DOHH2 (cell line): ENCODE measurements at regions not wholly inside any gene's neighbourhood (a gene's known extent, or its start where the extent isn't known, plus 50 kb on each side); places are given as distances from the start of the nearest gene placed in this dataset.

Source experiments
- H3F3A ChIP-seq: fragments of 200-600 bp; sonication (generic), shearing (Covaris generic); 2 replicates; pipeline ENCODE4 v1.6.0; 2016; ENCODE audit warnings: antibody characterized with exemption, mild to moderate bottlenecking; ENCODE audit not compliant: control insufficient read depth, insufficient read depth
- H3K27ac ChIP-seq: fragments of 200-600 bp; sonication (generic); 2 replicates; pipeline ENCODE4 v1.5.1; 2014; ENCODE audit warnings: low read depth, mild to moderate bottlenecking, low read length, moderate library complexity
- H3K27me3 ChIP-seq: fragments of 200-600 bp; sonication (generic); 2 replicates; pipeline ENCODE4 v1.6.1; 2014; ENCODE audit warnings: mild to moderate bottlenecking, low read length, mixed read lengths; ENCODE audit not compliant: control insufficient read depth
- H3K36me3 ChIP-seq: fragments of 200-600 bp; sonication (generic); 2 replicates; pipeline ENCODE4 v1.6.1; 2014; ENCODE audit warnings: mild to moderate bottlenecking, low read length, moderate library complexity, mixed read lengths; ENCODE audit not compliant: control insufficient read depth
- H3K4me1 ChIP-seq: fragments of 200-600 bp; sonication (generic); 2 replicates; pipeline ENCODE4 v1.6.1; 2014; ENCODE audit warnings: mild to moderate bottlenecking, low read length, mixed read lengths; ENCODE audit not compliant: control insufficient read depth
- H3K4me2 ChIP-seq: fragments of 200-600 bp; sonication (generic); 2 replicates; pipeline ENCODE4 v1.6.0; 2014; ENCODE audit warnings: mild to moderate bottlenecking, low read length, moderate library complexity
- H3K4me3 ChIP-seq: fragments of 200-600 bp; sonication (generic); 2 replicates; pipeline ENCODE4 v1.5.1; 2014; ENCODE audit warnings: mild to moderate bottlenecking, low read length, mixed read lengths
- H3K79me2 ChIP-seq: fragments of 200-600 bp; sonication (generic); 2 replicates; pipeline ENCODE4 v1.6.1; 2014; ENCODE audit warnings: mild to moderate bottlenecking, low read length, mixed read lengths; ENCODE audit not compliant: control insufficient read depth
- H3K9me2 ChIP-seq: fragments of 200-600 bp; sonication (generic); replicated peaks from 2 replicates; pipeline ENCODE4 v1.6.1; 2014; ENCODE audit warnings: mild to moderate bottlenecking, low read length, mixed read lengths; ENCODE audit not compliant: control insufficient read depth
- H3K9me3 ChIP-seq: fragments of 200-600 bp; sonication (generic); 2 replicates; pipeline ENCODE4 v1.6.1; 2014; ENCODE audit warnings: antibody characterized with exemption, low read length, mixed read lengths; ENCODE audit not compliant: control insufficient read depth, insufficient read depth
- H4K20me1 ChIP-seq: fragments of 200-600 bp; sonication (generic); 2 replicates; pipeline ENCODE4 v1.6.0; 2014; ENCODE audit warnings: low read depth, mild to moderate bottlenecking, antibody characterized with exemption, low read length, moderate library complexity; ENCODE audit not compliant: control insufficient read depth, insufficient read depth
- EZH2phosphoT487 ChIP-seq: fragments of 200-600 bp; sonication (generic); IDR thresholded peaks from 2 replicates; pipeline ENCODE4 v1.6.1; 2017; ENCODE audit warnings: borderline replicate concordance, mild to moderate bottlenecking, antibody characterized with exemption, low read length, moderate library complexity, mixed read lengths
- TF ChIP-seq, protein P1 (sequence below): fragments of 200-600 bp; sonication (generic); IDR thresholded peaks from one replicate; pipeline ENCODE4 v1.5.1; 2014; ENCODE audit warnings: antibody characterized with exemption, mild to moderate bottlenecking, low read depth, low read length; ENCODE audit not compliant: poor library complexity, severe bottlenecking

- Histone ChIP-seq H3K9me2 (no peaks in the 10 kb centered on the region), H4K20me1 (no peaks in the 10 kb centered on the region), H3K27ac (no peak overlapping the region), H3K4me3 (no peak overlapping the region), H3K27me3 (peaks cover 7% of the 10 kb centered on the region), H3K9me3 (no peaks in the 10 kb centered on the region), H3K4me2 (no peak overlapping the region), H3K4me1 (no peaks in the 10 kb centered on the region), H3K79me2 (no peaks in the 10 kb centered on the region), H3K36me3 (no peaks in the 10 kb centered on the region), H3F3A (no peaks in the 10 kb centered on the region)
- TF ChIP-seq EZH2phosphoT487: no peak
- TF ChIP-seq, protein P1, sequence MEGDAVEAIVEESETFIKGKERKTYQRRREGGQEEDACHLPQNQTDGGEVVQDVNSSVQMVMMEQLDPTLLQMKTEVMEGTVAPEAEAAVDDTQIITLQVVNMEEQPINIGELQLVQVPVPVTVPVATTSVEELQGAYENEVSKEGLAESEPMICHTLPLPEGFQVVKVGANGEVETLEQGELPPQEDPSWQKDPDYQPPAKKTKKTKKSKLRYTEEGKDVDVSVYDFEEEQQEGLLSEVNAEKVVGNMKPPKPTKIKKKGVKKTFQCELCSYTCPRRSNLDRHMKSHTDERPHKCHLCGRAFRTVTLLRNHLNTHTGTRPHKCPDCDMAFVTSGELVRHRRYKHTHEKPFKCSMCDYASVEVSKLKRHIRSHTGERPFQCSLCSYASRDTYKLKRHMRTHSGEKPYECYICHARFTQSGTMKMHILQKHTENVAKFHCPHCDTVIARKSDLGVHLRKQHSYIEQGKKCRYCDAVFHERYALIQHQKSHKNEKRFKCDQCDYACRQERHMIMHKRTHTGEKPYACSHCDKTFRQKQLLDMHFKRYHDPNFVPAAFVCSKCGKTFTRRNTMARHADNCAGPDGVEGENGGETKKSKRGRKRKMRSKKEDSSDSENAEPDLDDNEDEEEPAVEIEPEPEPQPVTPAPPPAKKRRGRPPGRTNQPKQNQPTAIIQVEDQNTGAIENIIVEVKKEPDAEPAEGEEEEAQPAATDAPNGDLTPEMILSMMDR: no peak
These were observed 93.8 kb upstream of the OSBPL8 start for GRCh38 chr12:76653342-76653741.

- no peak overlapping the region for H3K4me3 ChIP-seq
- no peaks in the 10 kb centered on the region for H4K20me1 ChIP-seq
- H3K4me2 ChIP-seq: no peak overlapping the region
- no peaks in the 10 kb centered on the region for H3F3A ChIP-seq
- H3K79me2 ChIP-seq: no peaks in the 10 kb centered on the region
- H3K9me3 ChIP-seq: no peaks in the 10 kb centered on the region
- TF ChIP-seq, protein P1: no peak
- no peak for TF ChIP-seq EZH2phosphoT487
- no peak overlapping the region for H3K27ac ChIP-seq
- H3K27me3 ChIP-seq: no peaks in the 10 kb centered on the region; the same call in 1 of the 2 replicates
- H3K9me2 ChIP-seq: no peaks in the 10 kb centered on the region
- H3K4me1 ChIP-seq: no peaks in the 10 kb centered on the region
- H3K36me3 ChIP-seq: no peaks in the 10 kb centered on the region
These were observed 99.2 kb upstream of the ZDHHC17 start for GRCh38 chr12:76664731-76665130.

DNA sequence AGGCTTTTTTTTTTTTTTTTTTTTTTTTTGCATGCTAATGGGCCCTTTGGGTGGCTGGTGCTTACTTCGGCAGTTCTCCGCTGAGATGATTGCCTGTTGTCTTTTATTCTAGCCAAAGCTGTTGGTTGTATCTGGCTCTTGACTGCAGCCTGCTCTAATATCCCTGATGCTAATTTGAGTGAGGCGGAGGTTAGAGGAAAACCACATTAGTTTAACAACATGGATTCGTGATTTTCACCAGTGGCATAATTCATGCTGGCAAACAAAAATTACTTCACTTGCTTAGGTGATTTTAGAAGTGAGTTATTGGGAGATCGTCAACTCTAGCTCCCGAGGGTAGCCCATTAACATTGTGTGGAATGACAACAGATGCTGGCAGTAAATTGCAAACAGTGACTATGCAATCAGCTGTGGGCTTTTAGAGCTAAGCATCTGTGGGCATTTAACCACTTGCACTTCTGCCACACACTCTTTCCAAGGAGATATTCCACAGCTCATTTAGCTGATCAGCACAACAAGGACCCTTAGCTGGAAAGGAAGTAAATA lies 97.6 kb upstream of the ZDHHC17 start:
- Histone ChIP-seq H3K36me3 (no peaks in the 10 kb centered on the region), H3K4me1 (no peaks in the 10 kb centered on the region), H3K27ac (no peak overlapping the region), H3K27me3 (no peaks in the 10 kb centered on the region; the same call in 1 of the 2 replicates), H3K9me3 (no peaks in the 10 kb centered on the region), H4K20me1 (no peaks in the 10 kb centered on the region), H3K79me2 (no peaks in the 10 kb centered on the region), H3K9me2 (no peaks in the 10 kb centered on the region), H3F3A (no peaks in the 10 kb centered on the region), H3K4me3 (no peak overlapping the region), H3K4me2 (no peak overlapping the region)
- TF ChIP-seq EZH2phosphoT487: no peak
- TF ChIP-seq, protein P1: no peak
